Neural crest cell (in vitro differentiated cells): ENCODE measurements at regions not wholly inside any gene's neighbourhood (a gene's known extent, or its start where the extent isn't known, plus 50 kb on each side); places are given as distances from the start of the nearest gene placed in this dataset.

Experiments
- DNase-seq: peaks from one replicate; pipeline ENCODE4 v3.0.0; 2021; ENCODE audit warnings: low read depth, mixed read lengths, low spot score
- H3K27ac Mint-ChIP-seq: one replicate; pipeline ENCODE4 v1.8.0; 2021; ENCODE audit warnings: mild to moderate bottlenecking, mixed read lengths; ENCODE audit not compliant: unreplicated experiment
- H3K27me3 Mint-ChIP-seq: 2 replicates; pipeline ENCODE4 v1.8.0; 2021; ENCODE audit warnings: low read depth, mild to moderate bottlenecking, mixed read lengths
- H3K36me3 Mint-ChIP-seq: 2 replicates; pipeline ENCODE4 v1.8.0; 2021; ENCODE audit warnings: low read depth, mild to moderate bottlenecking, mixed read lengths
- H3K4me1 Mint-ChIP-seq: 2 replicates; pipeline ENCODE4 v1.8.0; 2021; ENCODE audit warnings: mixed read lengths
- H3K4me3 Mint-ChIP-seq: one replicate; pipeline ENCODE4 v1.8.0; 2021; ENCODE audit warnings: mild to moderate bottlenecking, mixed read lengths
- H3K9me3 Mint-ChIP-seq: 2 replicates; pipeline ENCODE4 v1.8.0; 2021; ENCODE audit warnings: mixed read lengths
- CTCF ChIP-seq: fragments of 200-600 bp; sonication (generic); conservative IDR thresholded peaks from 2 replicates; pipeline ENCODE4 v1.5.0; 2021; ENCODE audit warnings: antibody characterized with exemption, mild to moderate bottlenecking

DNA sequence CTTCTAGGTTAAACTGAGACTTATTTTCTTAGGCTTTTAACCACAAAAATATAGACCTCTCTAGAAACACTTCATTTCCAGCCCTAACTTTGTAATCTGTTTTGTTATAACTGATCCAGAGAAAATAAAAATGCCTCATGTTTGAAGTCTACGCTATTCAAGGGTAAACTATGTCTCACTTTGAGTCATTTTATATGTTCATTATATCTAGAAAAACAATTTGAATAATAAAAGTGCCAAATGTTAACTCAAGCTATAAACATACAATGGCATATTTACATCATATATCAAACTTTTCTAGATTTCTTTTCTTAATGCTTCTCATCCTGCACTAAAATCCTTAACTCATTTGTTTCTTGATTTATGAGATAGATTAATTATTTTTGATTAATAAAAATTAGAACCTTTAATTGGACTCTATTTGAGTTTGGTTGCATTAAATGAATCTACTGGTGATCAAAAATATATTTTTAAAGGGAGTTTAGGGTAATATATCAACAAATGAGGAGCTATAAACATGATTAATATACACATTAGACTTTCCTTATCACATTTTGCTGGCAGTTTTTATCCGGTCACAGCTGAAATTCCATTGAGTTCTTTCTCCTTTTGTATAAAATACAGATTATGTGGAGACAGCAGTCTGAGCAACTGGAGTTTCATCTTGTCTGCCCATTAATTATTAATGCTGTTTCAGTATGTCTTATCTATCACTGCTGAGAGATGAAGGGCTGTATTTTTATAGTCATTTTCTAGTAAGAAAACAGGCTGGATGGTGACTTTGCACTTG, 246.5 kb downstream of the TBX18 start:
- DNase-seq, result no peak
- Mint-ChIP-seq H3K36me3 (no peaks in the 10 kb centered on the region), H3K4me3 (no peak overlapping the region), H3K27ac (no peak overlapping the region), H3K9me3 (no peaks in the 10 kb centered on the region), H3K27me3 (no peaks in the 10 kb centered on the region), H3K4me1 (no peaks in the 10 kb centered on the region)
- TF ChIP-seq CTCF, result no peak

DNA sequence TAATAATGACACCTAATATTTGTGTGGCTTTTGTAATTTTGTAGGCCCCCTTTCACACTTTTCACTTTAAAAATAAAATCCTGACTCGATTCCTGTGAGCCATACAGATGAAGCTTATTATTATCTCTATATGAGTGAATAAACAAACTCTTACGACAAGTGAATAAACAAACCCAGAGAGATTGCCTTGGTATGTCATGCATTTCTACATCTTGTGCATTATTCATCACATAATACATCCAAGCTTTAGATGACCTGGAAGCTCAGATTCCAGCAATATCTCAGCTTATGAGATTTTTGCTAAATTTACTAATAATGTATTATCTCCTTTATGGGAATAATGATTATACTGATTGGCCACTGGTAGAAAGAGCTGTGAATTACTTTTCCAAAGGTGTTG, 248.2 kb downstream of the TBX18 start:
- H3K4me3 Mint-ChIP-seq, result no peak overlapping the region
- DNase-seq, result no peak
- no peak overlapping the region for H3K27ac Mint-ChIP-seq
- H3K36me3 Mint-ChIP-seq, result no peaks in the 10 kb centered on the region
- H3K4me1 Mint-ChIP-seq, result no peaks in the 10 kb centered on the region
- no peaks in the 10 kb centered on the region for H3K9me3 Mint-ChIP-seq
- no peaks in the 10 kb centered on the region for H3K27me3 Mint-ChIP-seq
- no peak for TF ChIP-seq CTCF

- Mint-ChIP-seq H3K27ac (no peak overlapping the region), H3K27me3 (peaks cover 3% of the 10 kb centered on the region), H3K4me3 (no peak overlapping the region)
Measured at GRCh38 chr6:84515067-84515466, 249.3 kb downstream of the TBX18 start.

DNA sequence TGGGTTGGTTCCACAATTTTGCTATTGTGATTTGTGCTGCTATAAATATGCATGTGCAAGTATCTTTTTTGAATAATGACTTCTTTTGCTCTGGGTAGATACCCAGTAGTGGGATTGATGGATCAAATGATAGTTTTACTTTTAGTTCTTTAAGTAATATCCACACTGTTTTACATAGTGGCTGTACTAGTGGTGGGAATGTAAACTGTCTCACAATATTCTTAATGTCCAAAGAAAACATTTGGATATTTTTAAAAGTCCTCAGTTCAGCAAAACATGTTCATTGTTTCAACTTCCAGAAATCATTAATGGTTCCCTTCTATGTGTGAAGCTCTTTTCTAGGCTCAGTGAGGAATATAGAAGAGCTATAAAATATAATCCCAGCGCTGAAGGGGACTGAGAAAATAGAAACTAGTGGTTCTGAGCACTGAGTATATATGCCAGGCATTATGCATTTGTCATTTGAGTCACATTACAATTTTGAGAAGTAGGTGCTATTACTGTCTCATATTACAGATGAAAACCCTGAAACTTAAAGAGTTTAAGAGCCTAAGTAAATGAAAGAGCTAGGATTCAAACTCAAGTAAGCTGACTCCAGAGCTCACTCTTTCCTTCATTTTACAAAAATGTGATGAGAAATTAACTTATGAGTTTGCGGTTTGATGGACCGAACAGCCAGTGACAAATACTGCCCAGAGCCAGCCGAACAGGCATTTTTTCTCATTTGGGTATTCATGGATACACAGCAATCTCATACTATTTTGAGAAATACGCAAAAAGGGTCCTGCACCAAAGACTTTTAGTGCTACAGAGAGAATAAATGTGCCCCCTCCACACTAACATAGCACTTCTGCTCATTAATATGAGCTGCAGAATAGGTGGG, 250.1 kb downstream of the TBX18 start:
- H3K4me1 Mint-ChIP-seq, result no peaks in the 10 kb centered on the region
- H3K9me3 Mint-ChIP-seq, result no peaks in the 10 kb centered on the region
- TF ChIP-seq CTCF, result no peak
- H3K27ac Mint-ChIP-seq, result no peak overlapping the region
- H3K27me3 Mint-ChIP-seq, result peaks cover 3% of the 10 kb centered on the region
- no peak overlapping the region for H3K4me3 Mint-ChIP-seq
- no peak for DNase-seq
- H3K36me3 Mint-ChIP-seq, result no peaks in the 10 kb centered on the region

More at GRCh38 chr6:84515067-84515466, 249.3 kb downstream of the TBX18 start:
- H3K4me1 Mint-ChIP-seq, result no peaks in the 10 kb centered on the region
- no peaks in the 10 kb centered on the region for H3K36me3 Mint-ChIP-seq
- H3K9me3 Mint-ChIP-seq, result no peaks in the 10 kb centered on the region
- no peak for TF ChIP-seq CTCF
- DNase-seq, result no peak

DNA sequence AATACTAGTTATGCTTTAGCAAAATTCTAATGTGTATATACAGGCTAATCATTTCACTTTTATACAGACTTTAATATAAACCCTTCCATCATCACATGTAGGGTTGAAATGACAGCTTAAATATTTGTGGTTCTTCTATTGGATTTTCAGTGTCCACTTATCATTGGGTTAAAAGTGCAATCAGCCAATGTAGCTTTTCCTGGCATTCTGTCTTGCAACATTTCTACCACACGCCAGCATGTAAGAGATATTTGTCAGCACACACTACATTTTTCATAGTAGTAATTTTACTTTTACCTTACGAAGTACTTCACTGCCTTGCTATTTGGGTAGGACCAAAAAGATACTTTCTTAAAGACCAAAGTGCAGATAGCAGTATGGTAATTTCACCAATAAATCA, 252.0 kb downstream of the TBX18 start:
- Mint-ChIP-seq H3K4me1 (no peaks in the 10 kb centered on the region), H3K4me3 (no peak overlapping the region), H3K27me3 (peaks cover 6% of the 10 kb centered on the region), H3K9me3 (no peaks in the 10 kb centered on the region), H3K27ac (no peak overlapping the region), H3K36me3 (no peaks in the 10 kb centered on the region)
- TF ChIP-seq CTCF, result no peak
- DNase-seq, result no peak
